GM12878 (cell line): ENCODE measurements at regions not wholly inside any gene's neighbourhood (a gene's known extent, or its start where the extent isn't known, plus 50 kb on each side); places are given as distances from the start of the nearest gene placed in this dataset.

ENCODE experiments used
- ATAC-seq: fragments of 200-7000 bp; cut with Tn5 transposase; 3 replicates; pipeline ENCODE4 v1.9.1; 2020; ENCODE audit warnings: mild to moderate bottlenecking, moderate library complexity
- BruUV-seq: library from RNA; stranded (reverse); fragments of 400-500 nt; replicated peaks from 2 replicates; lab custom pipeline; 2021; lab: Mats Ljungman, UMichigan
- CTCF ChIA-PET: fragments of 300-600 bp; sonication (Branson Sonifier 250); formaldehyde crosslinking; extraction: SDS; loops from one replicate; lab custom pipeline; 2021; ENCODE audit warnings: inconsistent platforms; lab: Yijun Ruan, JAX
- POLR2A ChIA-PET: fragments of 350-600 bp; formaldehyde crosslinking; extraction: SDS; loops from one replicate; lab custom pipeline; 2021; ENCODE audit warnings: inconsistent platforms; lab: Charles Lee
- RAD21 ChIA-PET: fragments of 300-600 bp; sonication (Branson Sonifier 250); formaldehyde crosslinking; loops from one replicate; lab custom pipeline; 2023; ENCODE audit warnings: antibody characterized with exemption; ENCODE audit not compliant: unreplicated experiment; lab: Charles Lee
- SMC1A ChIA-PET: fragments of 300-600 bp; sonication (Branson Sonifier 250); formaldehyde crosslinking; loops from one replicate; lab custom pipeline; 2023; ENCODE audit not compliant: unreplicated experiment, uncharacterized antibody; lab: Charles Lee
- DNase-seq: peaks from one replicate; pipeline ENCODE4 v3.0.0-alpha.2; 2011; ENCODE audit warnings: low read depth, low spot score
- FAIRE-seq: peaks from 3 replicates; lab custom pipeline; 2011; peaks lifted over from hg19 to GRCh38; lab: Jason Lieb, UNC
- H2AFZ ChIP-seq: 2 replicates; pipeline ENCODE4 v1.6.0; 2011; ENCODE audit warnings: low read depth, low read length, control low read depth; ENCODE audit not compliant: control insufficient read depth
- H3K27ac ChIP-seq: 2 replicates; pipeline ENCODE4 v1.5.1; 2011; ENCODE audit warnings: control low read depth; ENCODE audit not compliant: control insufficient read depth, insufficient read depth
- H3K27me3 ChIP-seq, 2 experiments: replicated peaks in 1 of 2; 2 replicates each; pipeline versions ENCODE4 v1.6.0 to v1.6.1; 2011; ENCODE audit warnings: low read length in 1 of 2; ENCODE audit not compliant: control insufficient read depth in 2 of 2, insufficient read depth in 2 of 2
- H3K36me3 ChIP-seq, 2 experiments: 2 replicates each; pipeline ENCODE4 v1.5.1; 2011; ENCODE audit warnings: low read length in 1 of 2; ENCODE audit not compliant: control insufficient read depth in 2 of 2, insufficient read depth in 2 of 2
- H3K4me1 ChIP-seq: 2 replicates; pipeline ENCODE4 v1.6.1; 2011; ENCODE audit warnings: mild to moderate bottlenecking, low read length, moderate library complexity, mixed read lengths; ENCODE audit not compliant: control insufficient read depth, insufficient read depth
- H3K4me2 ChIP-seq: 2 replicates; pipeline ENCODE4 v1.6.0; 2011; ENCODE audit warnings: control low read depth; ENCODE audit not compliant: control insufficient read depth, insufficient read depth
- H3K4me3 ChIP-seq: fragments of 200-600 bp; sonication (generic); 2 replicates; pipeline ENCODE4 v1.5.1; 2016
- H3K79me2 ChIP-seq: 2 replicates; pipeline ENCODE4 v1.6.0; 2011; ENCODE audit warnings: low read length; ENCODE audit not compliant: control insufficient read depth, insufficient read depth
- H3K9ac ChIP-seq: 2 replicates; pipeline ENCODE4 v1.8.0; 2011; ENCODE audit warnings: low read length, control low read depth, mixed read lengths; ENCODE audit not compliant: control insufficient read depth, insufficient read depth
- H3K9me3 ChIP-seq: replicated peaks from 3 replicates; pipeline ENCODE4 v1.5.1; 2011; ENCODE audit warnings: mild to moderate bottlenecking, low read length; ENCODE audit not compliant: control insufficient read depth, insufficient read depth
- H4K20me1 ChIP-seq: 2 replicates; pipeline ENCODE4 v1.6.0; 2011; ENCODE audit not compliant: control insufficient read depth, insufficient read depth
- CHD1 ChIP-seq: IDR thresholded peaks from 2 replicates; pipeline ENCODE4 v1.6.1; 2012; ENCODE audit warnings: low read depth, low read length, improper control_type of control experiment
- ESRRA ChIP-seq: IDR thresholded peaks from 2 replicates; pipeline ENCODE4 v1.6.1; 2012; ENCODE audit warnings: mild to moderate bottlenecking, low read length, improper control_type of control experiment
- MEF2B ChIP-seq: fragments of 450-650 bp; IDR thresholded peaks from 2 replicates; pipeline ENCODE4 v1.6.1; 2018; ENCODE audit warnings: mild to moderate bottlenecking, moderate library complexity; ENCODE audit not compliant: partially characterized antibody, poor library complexity, severe bottlenecking
- NR2F1 ChIP-seq: fragments of 450-650 bp; conservative IDR thresholded peaks from 2 replicates; pipeline ENCODE4 v1.6.1; 2017; ENCODE audit warnings: mild to moderate bottlenecking
- RB1 ChIP-seq: fragments of 450-650 bp; formaldehyde crosslinking; IDR thresholded peaks from 2 replicates; pipeline ENCODE4 v1.6.1; 2017; ENCODE audit warnings: mild to moderate bottlenecking, borderline replicate concordance
- RUNX3 ChIP-seq: IDR thresholded peaks from 2 replicates; pipeline ENCODE4 v1.6.1; 2012; ENCODE audit warnings: low read length, inconsistent platforms
- TBL1XR1 ChIP-seq: IDR thresholded peaks from 2 replicates; pipeline ENCODE4 v1.6.1; 2012; ENCODE audit warnings: low read depth, low read length, improper control_type of control experiment
- ZNF592 ChIP-seq: fragments of 450-650 bp; IDR thresholded peaks from 2 replicates; pipeline ENCODE4 v1.6.1; 2017; ENCODE audit warnings: mild to moderate bottlenecking, moderate library complexity
- ZNF622 ChIP-seq: fragments of 450-650 bp; IDR thresholded peaks from 2 replicates; pipeline ENCODE4 v1.6.1; 2017; ENCODE audit warnings: mild to moderate bottlenecking, inconsistent platforms
- ZNF687 ChIP-seq: fragments of 450-650 bp; IDR thresholded peaks from 2 replicates; pipeline ENCODE4 v1.6.1; 2017; ENCODE audit warnings: mild to moderate bottlenecking, moderate library complexity
- WGBS: methylation state at CpG from one replicate; pipeline ENCODE4 v1.1.6; 2016; ENCODE audit warnings: low lambda C conversion rate; ENCODE audit not compliant: insufficient replicate concordance, insufficient coverage; ENCODE audit errors: missing lambda C conversion rate; 5-methylcytosine and 5-hydroxymethylcytosine counted together
- in situ Hi-C: fragments of 300-500 bp; cut with MboI; formaldehyde crosslinking; loops from 9 replicates; pipeline ENCODE4 v1.14.3; 2018; ENCODE audit warnings: mixed read lengths
- intact Hi-C: fragments of 100-400 bp; cut with micrococcal nuclease; formaldehyde crosslinking; loops from one replicate; pipeline ENCODE4 v1.14.2; 2022; ENCODE audit not compliant: unreplicated experiment
- TF ChIP-seq, protein P1 (sequence below): IDR thresholded peaks from 2 replicates; pipeline ENCODE4 v1.6.1; 2011; ENCODE audit warnings: borderline replicate concordance, low read depth, mild to moderate bottlenecking, moderate library complexity, low read length; ENCODE audit not compliant: insufficient read depth, poor library complexity, severe bottlenecking

DNA sequence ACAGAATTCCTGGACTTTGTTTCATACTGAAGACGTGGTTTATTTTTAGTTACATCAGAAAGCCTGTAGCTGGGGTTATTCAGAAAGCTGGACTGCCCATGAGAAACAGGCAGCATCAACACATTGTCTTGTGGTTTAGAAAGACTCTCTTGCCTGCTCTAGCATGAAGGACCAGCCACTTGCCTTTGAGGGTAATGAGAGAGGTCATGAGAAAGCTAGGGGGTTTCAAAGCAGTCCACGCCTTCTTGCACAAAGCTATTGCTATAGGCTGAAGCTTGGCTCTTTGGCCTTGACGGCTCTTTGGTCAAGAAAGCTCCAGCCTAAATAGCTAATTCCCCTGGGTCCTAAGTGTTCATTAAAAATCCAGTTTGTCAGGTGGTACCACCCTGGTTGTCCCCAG is 208.1 kb downstream of the PRDM2 start:
- intact Hi-C loops = no loop called here
- no peak overlapping the region for H3K4me2 ChIP-seq
- TF ChIP-seq NR2F1 = peak; percentile 65; the same call in 1 of the 2 replicates
- TF ChIP-seq MEF2B = peak; percentile 53
- TF ChIP-seq, protein P1, sequence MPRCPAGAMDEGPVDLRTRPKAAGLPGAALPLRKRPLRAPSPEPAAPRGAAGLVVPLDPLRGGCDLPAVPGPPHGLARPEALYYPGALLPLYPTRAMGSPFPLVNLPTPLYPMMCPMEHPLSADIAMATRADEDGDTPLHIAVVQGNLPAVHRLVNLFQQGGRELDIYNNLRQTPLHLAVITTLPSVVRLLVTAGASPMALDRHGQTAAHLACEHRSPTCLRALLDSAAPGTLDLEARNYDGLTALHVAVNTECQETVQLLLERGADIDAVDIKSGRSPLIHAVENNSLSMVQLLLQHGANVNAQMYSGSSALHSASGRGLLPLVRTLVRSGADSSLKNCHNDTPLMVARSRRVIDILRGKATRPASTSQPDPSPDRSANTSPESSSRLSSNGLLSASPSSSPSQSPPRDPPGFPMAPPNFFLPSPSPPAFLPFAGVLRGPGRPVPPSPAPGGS = no peak
- TF ChIP-seq RB1 = no peak
- TF ChIP-seq ZNF687 = 0 out of 2 replicates have a peak, but pooled peaks have one; percentile 32
- peak; percentile 60 for TF ChIP-seq RUNX3
- no peak for TF ChIP-seq CHD1
- TF ChIP-seq ZNF592 = no peak
- TF ChIP-seq ZNF622 = no peak
- no peak for TF ChIP-seq ESRRA
- TF ChIP-seq TBL1XR1 = no peak
- TF ChIP-seq, all 136 proteins: peak for 4
- no peaks in the 10 kb centered on the region for H3K36me3 ChIP-seq
- WGBS = 14% methylated on average over 3 of the region's 3 CpGs
- no peaks in the 10 kb centered on the region for H4K20me1 ChIP-seq
- BruUV-seq = no TSS peak
- DNase-seq = peak; percentile 63
- in situ Hi-C loops = no loop called here
- ChIA-PET SMC1A (no interaction called here), POLR2A (no interaction called here), RAD21 (no interaction called here), CTCF (interaction anchor here (0.8 to 2.4 kb wide), 2 partner anchors 23 to 80 kb away, joined by 3 to 7 read pairs; no protein-coding TSS in a partner anchor)
- H3K9me3 ChIP-seq = no peaks in the 10 kb centered on the region; the same call in 2 of the 3 replicates
- H3K4me1 ChIP-seq = no peaks in the 10 kb centered on the region; the same call in 1 of the 2 replicates
- H3K27ac ChIP-seq = no peak overlapping the region
- peak; percentile 93 for ATAC-seq
- peak; percentile 89 for FAIRE-seq
- no peaks in the 10 kb centered on the region; a peak in 1 of 4 replicates for H3K27me3 ChIP-seq
- no peak overlapping the region for H3K4me3 ChIP-seq
- no peak overlapping the region for H2AFZ ChIP-seq
- no peaks in the 10 kb centered on the region for H3K79me2 ChIP-seq
- no peak overlapping the region for H3K9ac ChIP-seq
